B cell (primary cell): ENCODE measurements at regions not wholly inside any gene's neighbourhood (a gene's known extent, or its start where the extent isn't known, plus 50 kb on each side); places are given as distances from the start of the nearest gene placed in this dataset.

Experiments used
- ATAC-seq: fragments of 200-7000 bp; cut with Tn5 transposase; one replicate; pipeline ENCODE4 v1.10.0; 2021; ENCODE audit warnings: low read depth, mild to moderate bottlenecking, moderate number of reproducible peaks, moderate library complexity
- CTCF ChIA-PET: fragments of 350-600 bp; sonication (Branson Sonifier 250); formaldehyde crosslinking; loops from one replicate; lab custom pipeline; 2021; ENCODE audit warnings: antibody characterized with exemption, inconsistent platforms; lab: Charles Lee
- POLR2A ChIA-PET: fragments of 350-600 bp; sonication (Branson Sonifier 250); formaldehyde crosslinking; loops from one replicate; lab custom pipeline; 2021; ENCODE audit warnings: antibody characterized with exemption; lab: Charles Lee
- DNase-seq: peaks from one replicate; pipeline ENCODE4 v3.0.0; 2013
- H2AFZ ChIP-seq: 2 replicates; pipeline ENCODE4 v1.6.1; 2012; ENCODE audit warnings: mild to moderate bottlenecking, low read depth, low read length; ENCODE audit not compliant: insufficient read depth, poor library complexity, severe bottlenecking
- H3K27ac ChIP-seq, 2 donors: 1 replicate in 1 of 2; 2 replicates in 1 of 2; pipeline ENCODE4 v1.5.1; 2012 to 2013; ENCODE audit warnings: low read length in 2 of 2, mild to moderate bottlenecking in 2 of 2, moderate library complexity in 1 of 2
- H3K27me3 ChIP-seq, 4 experiments: fragments of 200-600 bp in 1 of 4; sonication (generic) in 1 of 4; replicated peaks in 1 of 4; 1 replicate in 2 of 4; 2 replicates in 2 of 4; pipeline versions ENCODE4 v1.6.1 to v1.7.0; 2013 to 2016; ENCODE audit warnings: low read length in 3 of 4, mild to moderate bottlenecking in 2 of 4, mixed read lengths in 1 of 4, moderate library complexity in 1 of 4; ENCODE audit not compliant: insufficient read depth in 4 of 4, control insufficient read depth in 3 of 4; ENCODE audit errors: control extremely low read depth in 1 of 4
- H3K36me3 ChIP-seq, 2 experiments: replicated peaks in 1 of 2; 1 replicate in 1 of 2; 2 replicates in 1 of 2; pipeline versions ENCODE4 v1.6.1 to v1.7.1; 2013; ENCODE audit warnings: low read length in 1 of 2; ENCODE audit not compliant: insufficient read depth in 2 of 2, control insufficient read depth in 1 of 2; ENCODE audit errors: control extremely low read depth in 1 of 2, extremely low read depth in 1 of 2
- H3K4me1 ChIP-seq, 2 donors: fragments of 200-600 bp in 1 of 2; sonication (generic) in 1 of 2; 1 replicate in 1 of 2; 2 replicates in 1 of 2; pipeline versions ENCODE4 v1.5.1 to v1.6.1; 2013 to 2017; ENCODE audit warnings: low read length in 2 of 2; ENCODE audit not compliant: control insufficient read depth in 2 of 2, insufficient read depth in 2 of 2
- H3K4me2 ChIP-seq: replicated peaks from 2 replicates; pipeline ENCODE3; 2012; ENCODE audit warnings: mild to moderate bottlenecking, low read depth, low read length; ENCODE audit not compliant: poor library complexity, severe bottlenecking
- H3K4me3 ChIP-seq, 5 experiments: fragments of 200-600 bp in 1 of 5; sonication (generic) in 1 of 5; 1 replicate in 3 of 5; 2 replicates in 2 of 5; pipeline versions ENCODE4 v1.5.1 to v1.7.0; 2011 to 2016; ENCODE audit warnings: low read length in 4 of 5, mild to moderate bottlenecking in 4 of 5, low read depth in 2 of 5, control low read depth in 1 of 5, moderate library complexity in 1 of 5; ENCODE audit not compliant: insufficient read depth in 1 of 5; ENCODE audit errors: control extremely low read depth in 1 of 5, extremely low read depth in 1 of 5
- H3K79me2 ChIP-seq: fragments of 200-600 bp; sonication (generic); one replicate; pipeline ENCODE4 v1.6.0; 2016; ENCODE audit warnings: low read length; ENCODE audit not compliant: control insufficient read depth, insufficient read depth
- H3K9ac ChIP-seq: fragments of 200-600 bp; sonication (generic); 2 replicates; pipeline ENCODE4 v1.6.1; 2017; ENCODE audit warnings: mild to moderate bottlenecking, low read length, moderate library complexity
- H3K9me3 ChIP-seq, 3 donors: one replicate each; pipeline versions ENCODE4 v1.6.1 to v1.7.1; 2013; ENCODE audit warnings: low read length in 2 of 3; ENCODE audit not compliant: control insufficient read depth in 2 of 3, insufficient read depth in 1 of 3; ENCODE audit errors: control extremely low read depth in 1 of 3
- H4K20me1 ChIP-seq: 2 replicates; pipeline ENCODE4 v1.6.0; 2012; ENCODE audit warnings: mild to moderate bottlenecking, low read length; ENCODE audit not compliant: insufficient read depth, control insufficient read depth, poor library complexity, severe bottlenecking
- H3K27ac Mint-ChIP-seq: one replicate; pipeline ENCODE4 v1.8.0; 2021; ENCODE audit warnings: mixed read lengths
- H3K27me3 Mint-ChIP-seq: one replicate; pipeline ENCODE4 v1.8.0; 2021; ENCODE audit warnings: mixed read lengths
- H3K4me1 Mint-ChIP-seq: one replicate; pipeline ENCODE4 v1.8.0; 2021; ENCODE audit warnings: mixed read lengths
- H3K4me3 Mint-ChIP-seq: one replicate; pipeline ENCODE4 v1.8.0; 2021; ENCODE audit warnings: mixed read lengths
- H3K9me3 Mint-ChIP-seq: one replicate; pipeline ENCODE4 v1.8.0; 2022; ENCODE audit warnings: mixed read lengths; ENCODE audit not compliant: insufficient read depth
- EZH2 ChIP-seq: IDR thresholded peaks from 2 replicates; pipeline ENCODE4 v1.6.1; 2012; ENCODE audit warnings: borderline replicate concordance, low read depth, mild to moderate bottlenecking, moderate library complexity, low read length; ENCODE audit not compliant: insufficient read depth, poor library complexity, severe bottlenecking
- WGBS: methylation state at CpG from one replicate; pipeline ENCODE4 v1.1.5; 2013; ENCODE audit warnings: missing lambda C conversion rate; ENCODE audit not compliant: insufficient coverage; 5-methylcytosine and 5-hydroxymethylcytosine counted together
- intact Hi-C: fragments of 100-400 bp; cut with micrococcal nuclease; formaldehyde crosslinking; loops from one replicate; pipeline ENCODE4 v1.10.0; 2022
- TF ChIP-seq, protein P1 (sequence below): fragments of 200-600 bp; IDR thresholded peaks from one replicate; pipeline ENCODE4 v1.8.0; 2022; ENCODE audit warnings: antibody characterized with exemption, mild to moderate bottlenecking

GRCh38 chr3:28066020-28066419, 175.4 kb upstream of the CMC1 start:
- ATAC-seq (no peak), DNase-seq (no peak)
- Mint-ChIP-seq H3K9me3 (peaks cover 3% of the 10 kb centered on the region), H3K27me3 (no peaks in the 10 kb centered on the region), H3K4me1 (no peaks in the 10 kb centered on the region), H3K4me3 (no peak overlapping the region), H3K27ac (no peak overlapping the region)
- Histone ChIP-seq H3K79me2 (no peaks in the 10 kb centered on the region), H3K9ac (no peak overlapping the region), H2AFZ (no peak overlapping the region), H3K36me3 (no peaks in the 10 kb centered on the region), H3K27ac (no peak overlapping the region), H3K4me3 (no peak overlapping the region), H3K27me3 (no peaks in the 10 kb centered on the region), H4K20me1 (no peaks in the 10 kb centered on the region), H3K4me2 (no peak overlapping the region), H3K4me1 (no peaks in the 10 kb centered on the region), H3K9me3 (no peaks in the 10 kb centered on the region)
- POLR2A ChIA-PET: no interaction called here
- no peak for TF ChIP-seq EZH2
- TF ChIP-seq, protein P1, sequence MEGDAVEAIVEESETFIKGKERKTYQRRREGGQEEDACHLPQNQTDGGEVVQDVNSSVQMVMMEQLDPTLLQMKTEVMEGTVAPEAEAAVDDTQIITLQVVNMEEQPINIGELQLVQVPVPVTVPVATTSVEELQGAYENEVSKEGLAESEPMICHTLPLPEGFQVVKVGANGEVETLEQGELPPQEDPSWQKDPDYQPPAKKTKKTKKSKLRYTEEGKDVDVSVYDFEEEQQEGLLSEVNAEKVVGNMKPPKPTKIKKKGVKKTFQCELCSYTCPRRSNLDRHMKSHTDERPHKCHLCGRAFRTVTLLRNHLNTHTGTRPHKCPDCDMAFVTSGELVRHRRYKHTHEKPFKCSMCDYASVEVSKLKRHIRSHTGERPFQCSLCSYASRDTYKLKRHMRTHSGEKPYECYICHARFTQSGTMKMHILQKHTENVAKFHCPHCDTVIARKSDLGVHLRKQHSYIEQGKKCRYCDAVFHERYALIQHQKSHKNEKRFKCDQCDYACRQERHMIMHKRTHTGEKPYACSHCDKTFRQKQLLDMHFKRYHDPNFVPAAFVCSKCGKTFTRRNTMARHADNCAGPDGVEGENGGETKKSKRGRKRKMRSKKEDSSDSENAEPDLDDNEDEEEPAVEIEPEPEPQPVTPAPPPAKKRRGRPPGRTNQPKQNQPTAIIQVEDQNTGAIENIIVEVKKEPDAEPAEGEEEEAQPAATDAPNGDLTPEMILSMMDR: no peak
- 92% methylated on average over 2 of the region's 5 CpGs for WGBS
- intact Hi-C loops: no loop called here
- CTCF ChIA-PET: no interaction called here

- H3K27ac Mint-ChIP-seq: no peak overlapping the region
- no peaks in the 10 kb centered on the region for H3K79me2 ChIP-seq
- peaks cover 3% of the 10 kb centered on the region for H3K9me3 Mint-ChIP-seq
- ChIA-PET CTCF (no interaction called here), POLR2A (no interaction called here)
- intact Hi-C loops: no loop called here
- H3K9me3 ChIP-seq: no peaks in the 10 kb centered on the region
- H4K20me1 ChIP-seq: no peaks in the 10 kb centered on the region
- no peak overlapping the region for H3K27ac ChIP-seq
- H2AFZ ChIP-seq: no peak overlapping the region
- no CpG with 5 or more reads among the region's 2 CpGs for WGBS
- no peaks in the 10 kb centered on the region for H3K27me3 ChIP-seq
- H3K4me1 ChIP-seq: no peaks in the 10 kb centered on the region
- no peaks in the 10 kb centered on the region for H3K36me3 ChIP-seq
- no peaks in the 10 kb centered on the region for H3K27me3 Mint-ChIP-seq
- TF ChIP-seq EZH2: no peak
- TF ChIP-seq, protein P1: no peak
- H3K9ac ChIP-seq: no peak overlapping the region
- H3K4me3 ChIP-seq: no peak overlapping the region
- no peak for ATAC-seq
- no peak overlapping the region for H3K4me3 Mint-ChIP-seq
- no peak overlapping the region for H3K4me2 ChIP-seq
- H3K4me1 Mint-ChIP-seq: no peaks in the 10 kb centered on the region
- no peak for DNase-seq
Observed at GRCh38 chr3:28067014-28067413, 174.4 kb upstream of the CMC1 start.
